Astrocyte of the cerebellum (primary cell): ENCODE measurements at regions not wholly inside any gene's neighbourhood (a gene's known extent, or its start where the extent isn't known, plus 50 kb on each side); places are given as distances from the start of the nearest gene placed in this dataset.

Source experiments
- DNase-seq: peaks from one replicate; pipeline ENCODE4 v3.0.0-alpha.2; 2011; ENCODE audit warnings: low read depth
- H3K4me3 ChIP-seq: 2 replicates; pipeline ENCODE4 v1.5.1; 2011; ENCODE audit warnings: mild to moderate bottlenecking, low read depth, low read length, moderate library complexity
- CTCF ChIP-seq: IDR thresholded peaks from 2 replicates; pipeline ENCODE4 v1.5.1; 2012; ENCODE audit warnings: low read length, low read depth, moderate library complexity, mild to moderate bottlenecking; ENCODE audit errors: missing control alignments
- in situ Hi-C: cut with HindIII; loops from 2 replicates; pipeline ENCODE4 v1.10.0; 2017; ENCODE audit warnings: low sequenced_read_pairs

DNA sequence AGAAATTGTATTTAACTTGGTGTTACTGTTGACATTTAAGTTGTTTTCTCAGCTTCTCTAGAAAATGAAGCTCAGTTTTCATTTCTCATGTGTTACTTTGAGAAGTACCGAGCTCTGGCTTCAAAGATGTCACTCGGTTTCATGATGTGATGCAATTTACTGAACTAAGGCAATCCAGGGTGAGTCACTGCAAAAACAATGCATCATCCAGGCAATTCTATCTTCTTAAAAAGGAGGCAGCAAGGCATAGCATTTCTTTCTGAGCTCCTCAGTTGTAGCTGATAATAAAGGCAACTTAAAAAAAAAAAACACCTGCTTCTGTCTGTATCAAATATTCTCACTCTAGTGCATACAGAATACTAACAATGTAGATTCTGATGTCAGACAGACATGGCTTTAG, 91.1 kb upstream of the KCNA4 start:
- peak; percentile 22 for DNase-seq
- TF ChIP-seq CTCF, result no peak
- H3K4me3 ChIP-seq, result no peak overlapping the region
- in situ Hi-C loops, result no loop called here

DNA sequence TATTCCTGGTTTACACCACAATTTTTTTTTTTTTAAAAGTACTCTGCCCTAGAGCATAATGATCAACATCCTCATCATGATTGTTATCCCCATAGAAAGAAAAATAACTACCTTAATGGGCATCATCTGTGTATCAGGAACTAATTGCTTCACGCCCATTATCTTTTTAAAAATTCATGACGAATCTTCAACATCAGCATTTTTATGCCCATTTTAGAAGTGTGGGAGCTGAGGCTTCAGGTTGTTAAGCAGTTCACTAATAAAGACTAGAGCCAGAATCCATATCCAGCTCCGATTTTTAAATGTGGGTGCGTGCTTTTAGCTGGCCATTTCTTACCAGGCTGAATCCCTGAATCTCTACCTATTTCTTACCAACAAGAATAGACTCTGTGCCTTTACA, 92.9 kb upstream of the KCNA4 start:
- H3K4me3 ChIP-seq, result no peak overlapping the region
- no peak for TF ChIP-seq CTCF
- DNase-seq, result no peak
- in situ Hi-C loops, result no loop called here

DNA sequence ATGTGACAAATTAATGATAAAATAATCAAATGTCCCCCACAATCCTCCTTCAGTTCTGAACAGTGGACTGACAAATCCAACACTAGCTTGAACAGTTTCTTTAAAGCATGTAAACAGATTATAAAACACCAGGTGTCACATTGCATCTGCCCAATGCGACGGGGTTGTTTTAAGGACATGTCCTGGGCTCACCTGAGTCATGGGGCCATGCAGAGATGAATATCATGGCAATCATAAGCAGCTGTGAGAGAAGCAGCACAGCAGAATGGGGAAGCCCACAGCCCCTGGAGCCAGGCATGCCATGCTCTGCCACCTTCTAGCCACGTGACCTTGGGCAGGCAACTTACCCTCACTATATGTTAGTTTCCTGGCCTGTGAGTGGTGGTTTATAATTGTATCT, 93.9 kb upstream of the KCNA4 start:
- DNase-seq, result no peak
- TF ChIP-seq CTCF, result no peak
- no peak overlapping the region for H3K4me3 ChIP-seq
- in situ Hi-C loops, result no loop called here

DNA sequence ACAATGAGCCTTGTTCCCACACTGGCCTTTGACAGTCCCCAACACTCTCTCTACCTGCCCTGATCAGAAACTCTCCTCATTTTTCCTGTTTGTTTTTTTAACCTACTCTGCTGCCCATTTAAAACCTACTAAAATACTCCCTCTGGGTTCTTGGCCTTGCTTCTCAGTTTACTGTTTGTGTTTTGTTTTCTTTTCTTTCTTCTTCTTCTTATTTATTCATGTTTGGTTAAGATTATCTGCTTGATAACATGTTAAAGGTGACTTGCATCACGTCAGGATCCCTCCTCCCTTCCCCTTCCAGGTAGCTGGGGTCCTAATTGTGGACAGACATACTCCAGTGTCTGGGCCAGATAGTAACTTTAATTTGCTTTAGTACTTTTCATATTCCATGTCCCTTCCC, 95.0 kb upstream of the KCNA4 start:
- DNase-seq, result no peak
- H3K4me3 ChIP-seq, result no peak overlapping the region
- no peak for TF ChIP-seq CTCF
- in situ Hi-C loops, result no loop called here

DNA sequence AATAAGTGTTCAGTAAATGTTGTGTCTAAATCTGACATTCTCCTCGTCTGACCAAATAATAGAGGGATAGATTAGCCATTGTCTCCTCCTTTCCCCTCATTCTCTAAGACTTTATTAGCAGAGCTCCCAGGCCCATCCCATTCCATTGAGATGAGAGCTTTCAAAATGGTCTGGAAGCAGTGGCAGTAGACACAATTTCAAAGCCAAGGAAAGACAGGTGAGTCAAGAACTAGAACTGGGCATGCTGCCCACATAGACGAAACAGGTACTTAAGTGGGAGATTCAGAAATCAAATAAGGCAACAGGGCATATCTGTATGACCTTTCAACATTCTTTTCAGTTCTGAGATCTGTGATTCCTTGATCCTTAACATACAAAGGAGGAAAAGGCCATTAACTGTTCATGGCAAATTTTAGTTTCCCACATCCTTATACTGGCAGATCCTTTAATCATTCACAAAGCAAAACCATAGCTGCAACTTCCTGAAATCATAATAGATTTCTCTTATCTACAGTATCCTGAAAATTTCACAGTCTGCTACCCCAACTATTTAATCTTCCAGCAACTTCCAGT, 96.6 kb upstream of the KCNA4 start:
- no peak for DNase-seq
- in situ Hi-C loops, result no loop called here
- TF ChIP-seq CTCF, result no peak
- no peak overlapping the region for H3K4me3 ChIP-seq

DNA sequence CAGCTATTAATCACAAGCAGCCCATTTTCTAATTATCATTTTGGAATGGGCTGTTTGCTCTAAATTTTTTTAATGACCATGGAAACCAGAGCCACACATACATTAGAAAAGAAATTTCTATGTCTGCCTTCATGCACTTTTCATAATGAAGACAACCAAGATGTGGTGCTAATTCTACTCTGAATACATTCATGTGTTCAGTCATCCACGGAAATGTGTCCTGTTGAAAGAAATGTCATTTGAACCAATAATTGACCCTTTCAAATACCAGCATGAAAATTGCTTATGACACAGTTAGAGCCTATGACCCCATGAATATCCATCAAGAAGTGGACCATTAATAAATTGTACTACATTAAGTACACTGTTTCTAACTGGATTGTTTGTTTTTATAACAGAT, 99.7 kb upstream of the KCNA4 start:
- DNase-seq, result no peak
- no peak overlapping the region for H3K4me3 ChIP-seq
- in situ Hi-C loops, result no loop called here
- no peak for TF ChIP-seq CTCF
